Fibroblast of lung (primary cell): ENCODE measurements at regions not wholly inside any gene's neighbourhood (a gene's known extent, or its start where the extent isn't known, plus 50 kb on each side); places are given as distances from the start of the nearest gene placed in this dataset.
"Not testable (repeated sequence)": the region's sequence is repeated elsewhere in the genome, so short reads cannot be mapped to it uniquely, and the experiment has no call there.

ENCODE experiments used
- DNase-seq, 2 donors: peaks; one replicate each; pipeline versions ENCODE4 v3.0.0 to v3.0.0-alpha.2; 2010; ENCODE audit warnings: low read depth in 2 of 2
- H2AFZ ChIP-seq: 2 replicates; pipeline ENCODE4 v1.5.1; 2012; ENCODE audit warnings: low read length, control low read depth, inconsistent platforms
- H3K27ac ChIP-seq: 2 replicates; pipeline ENCODE4 v1.5.1; 2011; ENCODE audit warnings: low read length, control low read depth; ENCODE audit not compliant: insufficient read depth
- H3K27me3 ChIP-seq: 2 replicates; pipeline ENCODE4 v1.5.1; 2011; ENCODE audit warnings: mild to moderate bottlenecking, low read length; ENCODE audit not compliant: control insufficient read depth, insufficient read depth
- H3K36me3 ChIP-seq: 2 replicates; pipeline ENCODE4 v1.5.1; 2011; ENCODE audit warnings: low read length; ENCODE audit not compliant: control insufficient read depth, insufficient read depth
- H3K4me1 ChIP-seq: 2 replicates; pipeline ENCODE4 v1.5.1; 2011; ENCODE audit warnings: low read length; ENCODE audit not compliant: control insufficient read depth, insufficient read depth; ENCODE audit errors: extremely low read depth
- H3K4me2 ChIP-seq: 2 replicates; pipeline ENCODE4 v1.5.1; 2011; ENCODE audit warnings: low read length, control low read depth; ENCODE audit not compliant: insufficient read depth; ENCODE audit errors: extremely low read depth
- H3K4me3 ChIP-seq, 4 experiments: fragments of 200-600 bp in 1 of 4; sonication (generic) in 1 of 4; replicated peaks in 1 of 4; 2 replicates each; pipeline ENCODE4 v1.5.1; 2011 to 2016; ENCODE audit warnings: low read length in 4 of 4, low read depth in 3 of 4, mild to moderate bottlenecking in 3 of 4, control low read depth in 2 of 4, inconsistent platforms in 1 of 4, mixed read lengths in 1 of 4; ENCODE audit not compliant: insufficient read depth in 1 of 4; ENCODE audit errors: control extremely low read depth in 1 of 4
- H3K79me2 ChIP-seq: 2 replicates; pipeline ENCODE4 v1.5.1; 2012; ENCODE audit warnings: mild to moderate bottlenecking, low read length, inconsistent platforms; ENCODE audit not compliant: control insufficient read depth, insufficient read depth
- H3K9ac ChIP-seq: 2 replicates; pipeline ENCODE4 v1.5.1; 2011; ENCODE audit warnings: mild to moderate bottlenecking, low read length, control low read depth; ENCODE audit not compliant: insufficient read depth
- H3K9me3 ChIP-seq: 2 replicates; pipeline ENCODE4 v1.5.1; 2012; ENCODE audit warnings: low read depth, low read length; ENCODE audit not compliant: control insufficient read depth, insufficient read depth
- H4K20me1 ChIP-seq: 2 replicates; pipeline ENCODE4 v1.5.1; 2011; ENCODE audit warnings: low read length; ENCODE audit not compliant: control insufficient read depth, insufficient read depth; ENCODE audit errors: extremely low read depth
- CTCF ChIP-seq, 2 donors: IDR thresholded peaks in 1 of 2; conservative IDR thresholded peaks in 1 of 2; 1 replicate in 1 of 2; 2 replicates in 1 of 2; pipeline ENCODE4 v1.5.1; 2011 to 2012; ENCODE audit warnings: low read length in 2 of 2, control low read depth in 1 of 2, inconsistent platforms in 1 of 2, low read depth in 1 of 2, mild to moderate bottlenecking in 1 of 2
- EZH2 ChIP-seq: IDR thresholded peaks from 2 replicates; pipeline ENCODE4 v1.5.1; 2012; ENCODE audit warnings: low read length, control low read depth, mild to moderate bottlenecking; ENCODE audit errors: missing control alignments

DNA sequence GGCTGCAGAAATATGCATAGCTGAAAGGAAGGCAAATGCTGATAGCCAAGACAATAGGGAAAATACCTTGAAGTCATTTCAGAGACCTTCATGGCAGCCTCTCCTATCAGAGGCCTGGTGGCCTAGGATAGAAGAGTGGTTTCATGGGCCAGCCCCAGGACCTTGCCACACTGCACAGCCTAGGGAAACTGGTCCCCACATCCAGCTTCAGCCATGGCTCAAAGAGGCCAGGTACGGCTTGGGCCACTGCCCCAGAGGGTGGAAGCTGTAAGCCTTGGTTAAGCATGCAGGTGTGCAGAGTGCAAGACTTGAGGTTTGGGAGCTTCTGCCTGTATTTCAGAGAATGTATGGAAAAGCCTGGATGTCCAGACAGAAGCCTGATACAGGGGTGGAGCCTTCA lies 101.0 kb upstream of the KITLG start:
- no peak overlapping the region for H2AFZ ChIP-seq
- no peaks in the 10 kb centered on the region for H3K27me3 ChIP-seq
- no peaks in the 10 kb centered on the region for H4K20me1 ChIP-seq

GRCh38 chr12:88677464-88677863 lies 97.2 kb upstream of the KITLG start:
- H4K20me1 ChIP-seq: no peaks in the 10 kb centered on the region
- no peaks in the 10 kb centered on the region for H3K9me3 ChIP-seq
- H2AFZ ChIP-seq: no peak overlapping the region
- no peaks in the 10 kb centered on the region for H3K27me3 ChIP-seq
- H3K4me3 ChIP-seq: no peak overlapping the region
- H3K27ac ChIP-seq: no peak overlapping the region
- H3K36me3 ChIP-seq: no peaks in the 10 kb centered on the region
- no peak overlapping the region for H3K9ac ChIP-seq
- TF ChIP-seq CTCF (conservative IDR thresholded peaks at IDR 0.05 in 1 of 2, IDR thresholded peaks at IDR 0.05 in 1 of 2; ENCODE audit: low read depth in 1 of 2, low read length in 2 of 2) (no peak), EZH2 (no peak)
- H3K4me1 ChIP-seq: no peaks in the 10 kb centered on the region
- DNase-seq: no peak
- no peaks in the 10 kb centered on the region for H3K79me2 ChIP-seq
- H3K4me2 ChIP-seq: no peak overlapping the region

More for the DNA sequence above, 101.0 kb upstream of the KITLG start:
- DNase-seq: no peak
- Histone ChIP-seq H3K36me3 (no peaks in the 10 kb centered on the region), H3K9me3 (no peaks in the 10 kb centered on the region), H3K27ac (no peak overlapping the region), H3K9ac (no peak overlapping the region), H3K4me1 (no peaks in the 10 kb centered on the region), H3K4me2 (no peak overlapping the region), H3K79me2 (no peaks in the 10 kb centered on the region), H3K4me3 (no peak overlapping the region)
- TF ChIP-seq CTCF (conservative IDR thresholded peaks at IDR 0.05 in 1 of 2, IDR thresholded peaks at IDR 0.05 in 1 of 2; ENCODE audit: low read depth in 1 of 2, low read length in 2 of 2): no peak
- no peak for TF ChIP-seq EZH2

- not testable (repeated sequence) for H3K9ac ChIP-seq, H3K27ac ChIP-seq, H3K4me1 ChIP-seq, H3K27me3 ChIP-seq, H3K79me2 ChIP-seq, H3K4me3 ChIP-seq, H3K9me3 ChIP-seq, H3K36me3 ChIP-seq, H4K20me1 ChIP-seq, H2AFZ ChIP-seq, H3K4me2 ChIP-seq
- DNase-seq: peak; percentile 13 to 41
Measured at GRCh38 chr12:88667615-88668014, 87.3 kb upstream of the KITLG start.

GRCh38 chr12:88665071-88665470 lies 84.8 kb upstream of the KITLG start:
- no peaks in the 10 kb centered on the region for H3K27me3 ChIP-seq
- no peak overlapping the region for H2AFZ ChIP-seq
- no peaks in the 10 kb centered on the region for H3K9me3 ChIP-seq
- no peak overlapping the region for H3K9ac ChIP-seq
- H3K4me3 ChIP-seq: no peak overlapping the region
- H3K36me3 ChIP-seq: no peaks in the 10 kb centered on the region
- TF ChIP-seq EZH2: no peak
- DNase-seq: peak; percentile 69 to 74
- no peaks in the 10 kb centered on the region for H4K20me1 ChIP-seq
- no peak overlapping the region for H3K4me2 ChIP-seq
- H3K27ac ChIP-seq: no peak overlapping the region
- no peaks in the 10 kb centered on the region for H3K79me2 ChIP-seq
- H3K4me1 ChIP-seq: no peaks in the 10 kb centered on the region
